Endothelial cell of umbilical vein (primary cell): ENCODE measurements at regions not wholly inside any gene's neighbourhood (a gene's known extent, or its start where the extent isn't known, plus 50 kb on each side); places are given as distances from the start of the nearest gene placed in this dataset.

ENCODE experiments used
- EZH2 ChIP-seq: IDR thresholded peaks from 2 replicates; pipeline ENCODE4 v1.6.1; 2012; ENCODE audit warnings: borderline replicate concordance, low read depth, mild to moderate bottlenecking, moderate library complexity, low read length, inconsistent platforms; ENCODE audit not compliant: severe bottlenecking
- FOS ChIP-seq: IDR thresholded peaks from 2 replicates; pipeline ENCODE4 v1.6.1; 2011; ENCODE audit warnings: mild to moderate bottlenecking, low read length, moderate library complexity, borderline replicate concordance; ENCODE audit not compliant: insufficient read depth
- MYC ChIP-seq: IDR thresholded peaks from one replicate; pipeline ENCODE4 v1.6.1; 2011; ENCODE audit warnings: mild to moderate bottlenecking, low read depth, low read length
- POLR2A ChIP-seq: IDR thresholded peaks from 2 replicates; pipeline ENCODE4 v1.6.1; 2012; ENCODE audit warnings: low read depth, mild to moderate bottlenecking, control low read depth, low read length
- POLR2AphosphoS5 ChIP-seq: IDR thresholded peaks from 2 replicates; pipeline ENCODE4 v1.6.1; 2012; ENCODE audit warnings: low read depth, mild to moderate bottlenecking, control low read depth, low read length, moderate library complexity; ENCODE audit not compliant: insufficient read depth
- TF ChIP-seq, protein P1 (sequence below), 2 donors: IDR thresholded peaks; 1 replicate in 1 of 2; 2 replicates in 1 of 2; pipeline ENCODE4 v1.5.1; 2011; ENCODE audit warnings: low read length in 2 of 2, mild to moderate bottlenecking in 2 of 2, moderate library complexity in 2 of 2, control low read depth in 1 of 2, inconsistent platforms in 1 of 2, low read depth in 1 of 2; ENCODE audit not compliant: insufficient read depth in 1 of 2; ENCODE audit errors: extremely low read depth in 1 of 2
- TF ChIP-seq, protein P2 (sequence below): IDR thresholded peaks from 2 replicates; pipeline ENCODE4 v1.6.1; 2011; ENCODE audit not compliant: insufficient read depth, insufficient read length

DNA sequence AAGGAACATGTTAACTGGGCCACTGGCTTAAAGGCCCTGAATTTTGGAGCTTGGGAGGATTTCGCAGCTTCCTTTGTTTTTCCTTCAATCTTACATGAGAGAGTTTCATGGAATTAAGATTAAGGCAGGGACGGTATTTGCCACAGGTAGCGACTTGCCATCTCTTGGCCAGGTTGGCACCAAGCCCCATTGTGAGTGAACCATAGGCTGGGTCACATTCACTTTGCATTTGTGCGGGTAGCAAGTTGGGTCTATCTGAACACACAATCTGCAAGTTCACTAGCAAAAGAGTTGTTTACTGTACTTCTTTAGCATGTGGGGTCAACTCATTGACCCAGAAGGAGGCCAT is 106.2 kb upstream of the ATP1A1 start:
- TF ChIP-seq, protein P1, sequence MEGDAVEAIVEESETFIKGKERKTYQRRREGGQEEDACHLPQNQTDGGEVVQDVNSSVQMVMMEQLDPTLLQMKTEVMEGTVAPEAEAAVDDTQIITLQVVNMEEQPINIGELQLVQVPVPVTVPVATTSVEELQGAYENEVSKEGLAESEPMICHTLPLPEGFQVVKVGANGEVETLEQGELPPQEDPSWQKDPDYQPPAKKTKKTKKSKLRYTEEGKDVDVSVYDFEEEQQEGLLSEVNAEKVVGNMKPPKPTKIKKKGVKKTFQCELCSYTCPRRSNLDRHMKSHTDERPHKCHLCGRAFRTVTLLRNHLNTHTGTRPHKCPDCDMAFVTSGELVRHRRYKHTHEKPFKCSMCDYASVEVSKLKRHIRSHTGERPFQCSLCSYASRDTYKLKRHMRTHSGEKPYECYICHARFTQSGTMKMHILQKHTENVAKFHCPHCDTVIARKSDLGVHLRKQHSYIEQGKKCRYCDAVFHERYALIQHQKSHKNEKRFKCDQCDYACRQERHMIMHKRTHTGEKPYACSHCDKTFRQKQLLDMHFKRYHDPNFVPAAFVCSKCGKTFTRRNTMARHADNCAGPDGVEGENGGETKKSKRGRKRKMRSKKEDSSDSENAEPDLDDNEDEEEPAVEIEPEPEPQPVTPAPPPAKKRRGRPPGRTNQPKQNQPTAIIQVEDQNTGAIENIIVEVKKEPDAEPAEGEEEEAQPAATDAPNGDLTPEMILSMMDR (IDR thresholded peaks at IDR 0.05; ENCODE audit: extremely low read depth in 1 of 2, insufficient read depth in 1 of 2, low read depth in 1 of 2, low read length in 2 of 2) = no peak
- TF ChIP-seq POLR2A (no peak), EZH2 (no peak), POLR2AphosphoS5 (no peak), MYC (no peak), FOS (no peak)
- TF ChIP-seq, protein P2, sequence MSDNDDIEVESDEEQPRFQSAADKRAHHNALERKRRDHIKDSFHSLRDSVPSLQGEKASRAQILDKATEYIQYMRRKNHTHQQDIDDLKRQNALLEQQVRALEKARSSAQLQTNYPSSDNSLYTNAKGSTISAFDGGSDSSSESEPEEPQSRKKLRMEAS = no peak
